ENCODE measurements at regions not wholly inside any gene's neighbourhood (a gene's known extent, or its start where the extent isn't known, plus 50 kb on each side); places are given as distances from the start of the nearest gene placed in this dataset.

DNA sequence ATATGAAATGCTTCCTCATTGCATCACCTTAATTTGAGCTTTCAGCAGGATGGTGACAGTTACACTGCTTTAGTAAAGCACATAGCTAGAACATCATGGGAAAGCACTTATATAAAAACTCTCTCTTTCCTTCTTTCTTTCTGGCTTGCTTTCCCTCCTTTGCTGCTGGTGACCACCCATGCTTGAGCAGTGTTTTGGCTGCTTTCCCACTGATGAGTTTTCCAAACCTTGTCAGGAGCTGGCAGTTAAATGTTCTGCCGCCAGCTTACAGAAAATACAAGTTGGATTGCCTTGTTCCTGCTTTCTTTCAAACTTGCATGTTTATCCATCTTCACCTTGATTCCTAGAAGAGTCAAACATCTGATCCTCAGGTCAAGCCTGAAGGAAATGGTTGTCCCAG, 323.9 kb downstream of the FOXA2 start:
- TF ChIP-seq ATF1 (CRISPR knock-in tag; IDR thresholded peaks at IDR 0.05) (no peak), TCF7 (CRISPR knock-in tag; IDR thresholded peaks at IDR 0.05; ENCODE audit: low read depth) (no peak), CREM (CRISPR knock-in tag; IDR thresholded peaks at IDR 0.05) (no peak), SP1 (CRISPR knock-in tag; conservative IDR thresholded peaks at IDR 0.05) (no peak)
- TF ChIP-seq, protein P1, sequence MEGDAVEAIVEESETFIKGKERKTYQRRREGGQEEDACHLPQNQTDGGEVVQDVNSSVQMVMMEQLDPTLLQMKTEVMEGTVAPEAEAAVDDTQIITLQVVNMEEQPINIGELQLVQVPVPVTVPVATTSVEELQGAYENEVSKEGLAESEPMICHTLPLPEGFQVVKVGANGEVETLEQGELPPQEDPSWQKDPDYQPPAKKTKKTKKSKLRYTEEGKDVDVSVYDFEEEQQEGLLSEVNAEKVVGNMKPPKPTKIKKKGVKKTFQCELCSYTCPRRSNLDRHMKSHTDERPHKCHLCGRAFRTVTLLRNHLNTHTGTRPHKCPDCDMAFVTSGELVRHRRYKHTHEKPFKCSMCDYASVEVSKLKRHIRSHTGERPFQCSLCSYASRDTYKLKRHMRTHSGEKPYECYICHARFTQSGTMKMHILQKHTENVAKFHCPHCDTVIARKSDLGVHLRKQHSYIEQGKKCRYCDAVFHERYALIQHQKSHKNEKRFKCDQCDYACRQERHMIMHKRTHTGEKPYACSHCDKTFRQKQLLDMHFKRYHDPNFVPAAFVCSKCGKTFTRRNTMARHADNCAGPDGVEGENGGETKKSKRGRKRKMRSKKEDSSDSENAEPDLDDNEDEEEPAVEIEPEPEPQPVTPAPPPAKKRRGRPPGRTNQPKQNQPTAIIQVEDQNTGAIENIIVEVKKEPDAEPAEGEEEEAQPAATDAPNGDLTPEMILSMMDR (IDR thresholded peaks at IDR 0.05), result no peak
- TF ChIP-seq, protein P2, sequence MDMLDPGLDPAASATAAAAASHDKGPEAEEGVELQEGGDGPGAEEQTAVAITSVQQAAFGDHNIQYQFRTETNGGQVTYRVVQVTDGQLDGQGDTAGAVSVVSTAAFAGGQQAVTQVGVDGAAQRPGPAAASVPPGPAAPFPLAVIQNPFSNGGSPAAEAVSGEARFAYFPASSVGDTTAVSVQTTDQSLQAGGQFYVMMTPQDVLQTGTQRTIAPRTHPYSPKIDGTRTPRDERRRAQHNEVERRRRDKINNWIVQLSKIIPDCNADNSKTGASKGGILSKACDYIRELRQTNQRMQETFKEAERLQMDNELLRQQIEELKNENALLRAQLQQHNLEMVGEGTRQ (CRISPR knock-in tag; IDR thresholded peaks at IDR 0.05), result no peak
- TF ChIP-seq, protein P3, sequence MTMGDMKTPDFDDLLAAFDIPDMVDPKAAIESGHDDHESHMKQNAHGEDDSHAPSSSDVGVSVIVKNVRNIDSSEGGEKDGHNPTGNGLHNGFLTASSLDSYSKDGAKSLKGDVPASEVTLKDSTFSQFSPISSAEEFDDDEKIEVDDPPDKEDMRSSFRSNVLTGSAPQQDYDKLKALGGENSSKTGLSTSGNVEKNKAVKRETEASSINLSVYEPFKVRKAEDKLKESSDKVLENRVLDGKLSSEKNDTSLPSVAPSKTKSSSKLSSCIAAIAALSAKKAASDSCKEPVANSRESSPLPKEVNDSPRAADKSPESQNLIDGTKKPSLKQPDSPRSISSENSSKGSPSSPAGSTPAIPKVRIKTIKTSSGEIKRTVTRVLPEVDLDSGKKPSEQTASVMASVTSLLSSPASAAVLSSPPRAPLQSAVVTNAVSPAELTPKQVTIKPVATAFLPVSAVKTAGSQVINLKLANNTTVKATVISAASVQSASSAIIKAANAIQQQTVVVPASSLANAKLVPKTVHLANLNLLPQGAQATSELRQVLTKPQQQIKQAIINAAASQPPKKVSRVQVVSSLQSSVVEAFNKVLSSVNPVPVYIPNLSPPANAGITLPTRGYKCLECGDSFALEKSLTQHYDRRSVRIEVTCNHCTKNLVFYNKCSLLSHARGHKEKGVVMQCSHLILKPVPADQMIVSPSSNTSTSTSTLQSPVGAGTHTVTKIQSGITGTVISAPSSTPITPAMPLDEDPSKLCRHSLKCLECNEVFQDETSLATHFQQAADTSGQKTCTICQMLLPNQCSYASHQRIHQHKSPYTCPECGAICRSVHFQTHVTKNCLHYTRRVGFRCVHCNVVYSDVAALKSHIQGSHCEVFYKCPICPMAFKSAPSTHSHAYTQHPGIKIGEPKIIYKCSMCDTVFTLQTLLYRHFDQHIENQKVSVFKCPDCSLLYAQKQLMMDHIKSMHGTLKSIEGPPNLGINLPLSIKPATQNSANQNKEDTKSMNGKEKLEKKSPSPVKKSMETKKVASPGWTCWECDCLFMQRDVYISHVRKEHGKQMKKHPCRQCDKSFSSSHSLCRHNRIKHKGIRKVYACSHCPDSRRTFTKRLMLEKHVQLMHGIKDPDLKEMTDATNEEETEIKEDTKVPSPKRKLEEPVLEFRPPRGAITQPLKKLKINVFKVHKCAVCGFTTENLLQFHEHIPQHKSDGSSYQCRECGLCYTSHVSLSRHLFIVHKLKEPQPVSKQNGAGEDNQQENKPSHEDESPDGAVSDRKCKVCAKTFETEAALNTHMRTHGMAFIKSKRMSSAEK (CRISPR knock-in tag; IDR thresholded peaks at IDR 0.05; ENCODE audit: borderline replicate concordance), result no peak
